CD8-positive, alpha-beta memory T cell (primary cell): ENCODE measurements at regions not wholly inside any gene's neighbourhood (a gene's known extent, or its start where the extent isn't known, plus 50 kb on each side); places are given as distances from the start of the nearest gene placed in this dataset.

Experiments used
- CTCF ChIA-PET: fragments of 350-600 bp; sonication (Branson Sonifier 250); formaldehyde crosslinking; loops from one replicate; lab custom pipeline; 2021; ENCODE audit warnings: antibody characterized with exemption; lab: Charles Lee
- POLR2A ChIA-PET: fragments of 350-600 bp; sonication (Branson Sonifier 250); formaldehyde crosslinking; loops from one replicate; lab custom pipeline; 2021; ENCODE audit warnings: antibody characterized with exemption; lab: Charles Lee
- DNase-seq, 5 donors: peaks; one replicate each; pipeline versions ENCODE4 v3.0.0 to v3.0.0-alpha.2; 2020 to 2022; ENCODE audit warnings: mixed read lengths in 1 of 5
- H3K27ac ChIP-seq: one replicate; pipeline ENCODE4 v1.7.0; 2013; ENCODE audit warnings: low read depth, mild to moderate bottlenecking, low read length, moderate library complexity
- H3K27me3 ChIP-seq: 2 replicates; pipeline ENCODE4 v1.7.0; 2013; ENCODE audit warnings: low read length, mild to moderate bottlenecking; ENCODE audit not compliant: insufficient read depth, poor library complexity, severe bottlenecking
- H3K36me3 ChIP-seq: 2 replicates; pipeline ENCODE4 v1.7.0; 2013; ENCODE audit warnings: mild to moderate bottlenecking, low read length, moderate library complexity; ENCODE audit not compliant: insufficient read depth
- H3K4me1 ChIP-seq: 2 replicates; pipeline ENCODE4 v1.7.0; 2013; ENCODE audit warnings: mild to moderate bottlenecking, low read length, moderate library complexity; ENCODE audit not compliant: insufficient read depth
- H3K4me3 ChIP-seq: 2 replicates; pipeline ENCODE4 v1.7.0; 2013; ENCODE audit warnings: mild to moderate bottlenecking, low read length
- H3K9me3 ChIP-seq: 2 replicates; pipeline ENCODE4 v1.7.0; 2013; ENCODE audit warnings: mild to moderate bottlenecking, low read length
- H3K27ac Mint-ChIP-seq, 8 donors: one replicate each; pipeline ENCODE4 v1.8.0; 2020 to 2021; ENCODE audit warnings: mixed read lengths in 8 of 8, mild to moderate bottlenecking in 6 of 8, inconsistent platforms in 3 of 8, moderate library complexity in 3 of 8
- H3K27me3 Mint-ChIP-seq, 2 donors: one replicate each; pipeline ENCODE4 v1.8.0; 2020 to 2021; ENCODE audit warnings: mixed read lengths in 2 of 2, mild to moderate bottlenecking in 1 of 2, moderate library complexity in 1 of 2
- H3K36me3 Mint-ChIP-seq, 3 donors: one replicate each; pipeline ENCODE4 v1.8.0; 2020 to 2021; ENCODE audit warnings: mixed read lengths in 3 of 3, inconsistent platforms in 1 of 3, mild to moderate bottlenecking in 1 of 3
- H3K4me1 Mint-ChIP-seq, 3 donors: one replicate each; pipeline ENCODE4 v1.8.0; 2020 to 2021; ENCODE audit warnings: mixed read lengths in 3 of 3, inconsistent platforms in 1 of 3, mild to moderate bottlenecking in 1 of 3
- H3K4me3 Mint-ChIP-seq, 7 donors: one replicate each; pipeline ENCODE4 v1.8.0; 2020 to 2021; ENCODE audit warnings: mixed read lengths in 7 of 7, mild to moderate bottlenecking in 6 of 7, moderate library complexity in 4 of 7, inconsistent platforms in 2 of 7
- H3K9me3 Mint-ChIP-seq, 5 donors: one replicate each; pipeline ENCODE4 v1.8.0; 2020 to 2022; ENCODE audit warnings: mixed read lengths in 5 of 5, mild to moderate bottlenecking in 3 of 5, moderate library complexity in 2 of 5, inconsistent platforms in 1 of 5

GRCh38 chr2:10964052-10964790 lies 52.5 kb downstream of the KCNF1 start:
- no peak overlapping the region for H3K4me3 Mint-ChIP-seq
- POLR2A ChIA-PET, result no interaction called here
- H3K36me3 Mint-ChIP-seq, result no peaks in the 10 kb centered on the region
- no peaks in the 10 kb centered on the region for H3K36me3 ChIP-seq
- H3K27ac Mint-ChIP-seq, result peak overlapping the region in 1 of 8 donors; percentile 39
- H3K4me1 ChIP-seq, result no peaks in the 10 kb centered on the region
- no peak for DNase-seq
- no peaks in the 10 kb centered on the region for H3K27me3 ChIP-seq
- no peaks in the 10 kb centered on the region for H3K9me3 ChIP-seq
- no peak overlapping the region for H3K27ac ChIP-seq
- CTCF ChIA-PET, result no interaction called here
- H3K4me1 Mint-ChIP-seq, result no peaks in the 10 kb centered on the region
- H3K27me3 Mint-ChIP-seq, result peaks cover 21 to 67% of the 10 kb centered on the region in 2 donors
- H3K9me3 Mint-ChIP-seq, result no peaks in the 10 kb centered on the region
- no peak overlapping the region for H3K4me3 ChIP-seq

- no peak for DNase-seq
- H3K4me3 Mint-ChIP-seq, result no peak overlapping the region
- H3K9me3 ChIP-seq, result no peaks in the 10 kb centered on the region
- H3K27me3 Mint-ChIP-seq, result peaks cover 22 to 73% of the 10 kb centered on the region in 2 donors
- no peaks in the 10 kb centered on the region for H3K27me3 ChIP-seq
- ChIA-PET POLR2A (no interaction called here), CTCF (no interaction called here)
- no peaks in the 10 kb centered on the region for H3K9me3 Mint-ChIP-seq
- no peak overlapping the region for H3K27ac Mint-ChIP-seq
- no peak overlapping the region for H3K4me3 ChIP-seq
- no peaks in the 10 kb centered on the region for H3K4me1 ChIP-seq
- H3K36me3 ChIP-seq, result no peaks in the 10 kb centered on the region
- no peaks in the 10 kb centered on the region for H3K4me1 Mint-ChIP-seq
- no peak overlapping the region for H3K27ac ChIP-seq
- H3K36me3 Mint-ChIP-seq, result no peaks in the 10 kb centered on the region
Measured at GRCh38 chr2:10965241-10965843, 53.6 kb downstream of the KCNF1 start.

- Mint-ChIP-seq H3K36me3 (no peaks in the 10 kb centered on the region), H3K27me3 (peaks cover 22 to 79% of the 10 kb centered on the region in 2 donors), H3K9me3 (no peaks in the 10 kb centered on the region), H3K4me3 (no peak overlapping the region), H3K4me1 (no peaks in the 10 kb centered on the region), H3K27ac (no peak overlapping the region)
- H3K4me1 ChIP-seq, result no peaks in the 10 kb centered on the region
- no peak overlapping the region for H3K27ac ChIP-seq
- no peaks in the 10 kb centered on the region for H3K36me3 ChIP-seq
- ChIA-PET CTCF (no interaction called here), POLR2A (no interaction called here)
- no peaks in the 10 kb centered on the region for H3K27me3 ChIP-seq
- DNase-seq, result no peak
- no peak overlapping the region for H3K4me3 ChIP-seq
- H3K9me3 ChIP-seq, result no peaks in the 10 kb centered on the region
Measured at GRCh38 chr2:10966056-10966455, 54.3 kb downstream of the KCNF1 start.

GRCh38 chr2:10966741-10967140 lies 55.0 kb downstream of the KCNF1 start:
- no peak overlapping the region for H3K27ac ChIP-seq
- Mint-ChIP-seq H3K36me3 (no peaks in the 10 kb centered on the region), H3K4me3 (no peak overlapping the region), H3K9me3 (no peaks in the 10 kb centered on the region), H3K27me3 (peaks cover 24 to 78% of the 10 kb centered on the region in 2 donors), H3K27ac (no peak overlapping the region), H3K4me1 (no peaks in the 10 kb centered on the region)
- no peaks in the 10 kb centered on the region for H3K27me3 ChIP-seq
- no peak for DNase-seq
- no peaks in the 10 kb centered on the region for H3K4me1 ChIP-seq
- POLR2A ChIA-PET, result no interaction called here
- CTCF ChIA-PET, result no interaction called here
- H3K4me3 ChIP-seq, result no peak overlapping the region
- no peaks in the 10 kb centered on the region for H3K36me3 ChIP-seq
- H3K9me3 ChIP-seq, result no peaks in the 10 kb centered on the region

- H3K9me3 Mint-ChIP-seq, result no peaks in the 10 kb centered on the region
- Histone ChIP-seq H3K36me3 (no peaks in the 10 kb centered on the region), H3K4me1 (no peaks in the 10 kb centered on the region), H3K4me3 (no peak overlapping the region), H3K9me3 (no peaks in the 10 kb centered on the region), H3K27ac (no peak overlapping the region), H3K27me3 (no peaks in the 10 kb centered on the region)
- no peaks in the 10 kb centered on the region for H3K4me1 Mint-ChIP-seq
- no peak overlapping the region for H3K4me3 Mint-ChIP-seq
- H3K27me3 Mint-ChIP-seq, result peaks cover 24 to 79% of the 10 kb centered on the region in 2 donors
- ChIA-PET POLR2A (no interaction called here), CTCF (no interaction called here)
- H3K36me3 Mint-ChIP-seq, result no peaks in the 10 kb centered on the region
- DNase-seq, result no peak
- H3K27ac Mint-ChIP-seq, result peak overlapping the region in 1 of 8 donors; percentile 50
Measured at GRCh38 chr2:10968176-10968575, 56.4 kb downstream of the KCNF1 start.

GRCh38 chr2:10970666-10971065 lies 58.9 kb downstream of the KCNF1 start:
- Mint-ChIP-seq H3K36me3 (no peaks in the 10 kb centered on the region), H3K4me1 (no peaks in the 10 kb centered on the region), H3K4me3 (no peak overlapping the region), H3K27me3 (peaks cover 24 to 63% of the 10 kb centered on the region in 2 donors), H3K9me3 (peaks cover 0 to under 1% (median 0%) of the 10 kb centered on the region in 5 donors), H3K27ac (no peak overlapping the region)
- H3K36me3 ChIP-seq, result no peaks in the 10 kb centered on the region
- no peak for DNase-seq
- POLR2A ChIA-PET, result no interaction called here
- H3K27ac ChIP-seq, result no peak overlapping the region
- no peaks in the 10 kb centered on the region for H3K9me3 ChIP-seq
- no peaks in the 10 kb centered on the region for H3K4me1 ChIP-seq
- no peak overlapping the region for H3K4me3 ChIP-seq
- CTCF ChIA-PET, result no interaction called here
- H3K27me3 ChIP-seq, result no peaks in the 10 kb centered on the region

GRCh38 chr2:10971161-10971887 lies 59.6 kb downstream of the KCNF1 start:
- Histone ChIP-seq H3K27me3 (no peaks in the 10 kb centered on the region), H3K27ac (no peak overlapping the region), H3K9me3 (no peaks in the 10 kb centered on the region), H3K36me3 (no peaks in the 10 kb centered on the region), H3K4me3 (no peak overlapping the region), H3K4me1 (no peaks in the 10 kb centered on the region)
- no peak overlapping the region for H3K27ac Mint-ChIP-seq
- CTCF ChIA-PET, result no interaction called here
- peaks cover 0 to 2% (median 0%) of the 10 kb centered on the region in 5 donors for H3K9me3 Mint-ChIP-seq
- H3K4me3 Mint-ChIP-seq, result no peak overlapping the region
- no peaks in the 10 kb centered on the region for H3K4me1 Mint-ChIP-seq
- POLR2A ChIA-PET, result no interaction called here
- no peaks in the 10 kb centered on the region for H3K36me3 Mint-ChIP-seq
- H3K27me3 Mint-ChIP-seq, result peaks cover 19 to 61% of the 10 kb centered on the region in 2 donors
- DNase-seq, result no peak

GRCh38 chr2:10971888-10972260 lies 60.1 kb downstream of the KCNF1 start:
- ChIA-PET POLR2A (no interaction called here), CTCF (no interaction called here)
- Histone ChIP-seq H3K27me3 (no peaks in the 10 kb centered on the region), H3K27ac (no peak overlapping the region), H3K4me1 (no peaks in the 10 kb centered on the region), H3K9me3 (no peaks in the 10 kb centered on the region), H3K4me3 (no peak overlapping the region), H3K36me3 (no peaks in the 10 kb centered on the region)
- no peak overlapping the region for H3K27ac Mint-ChIP-seq
- H3K9me3 Mint-ChIP-seq, result peaks cover 0 to 2% (median 0%) of the 10 kb centered on the region in 5 donors
- H3K36me3 Mint-ChIP-seq, result no peaks in the 10 kb centered on the region
- peaks cover 0 to 4% (median 3%) of the 10 kb centered on the region in 3 donors for H3K4me1 Mint-ChIP-seq
- DNase-seq, result no peak
- peaks cover 19 to 61% of the 10 kb centered on the region in 2 donors for H3K27me3 Mint-ChIP-seq
- H3K4me3 Mint-ChIP-seq, result no peak overlapping the region
